KOPT-K1 (cell line): ENCODE measurements at regions not wholly inside any gene's neighbourhood (a gene's known extent, or its start where the extent isn't known, plus 50 kb on each side); places are given as distances from the start of the nearest gene placed in this dataset.

Source experiments
- H3K27ac ChIP-seq: fragments of 200-600 bp; sonication (generic); 2 replicates; pipeline ENCODE4 v1.5.1; 2016; ENCODE audit warnings: antibody characterized with exemption, mild to moderate bottlenecking, low read depth, low read length; ENCODE audit not compliant: poor library complexity, severe bottlenecking
- H3K36me3 ChIP-seq: fragments of 200-600 bp; sonication (generic); 2 replicates; pipeline ENCODE4 v1.5.1; 2017; ENCODE audit warnings: antibody characterized with exemption, mild to moderate bottlenecking, low read length, moderate library complexity; ENCODE audit not compliant: insufficient read depth
- H3K9me3 ChIP-seq: fragments of 200-600 bp; sonication (generic); 2 replicates; pipeline ENCODE4 v1.5.1; 2017; ENCODE audit warnings: antibody characterized with exemption, low read length, mild to moderate bottlenecking; ENCODE audit not compliant: insufficient read depth, poor library complexity, severe bottlenecking

DNA sequence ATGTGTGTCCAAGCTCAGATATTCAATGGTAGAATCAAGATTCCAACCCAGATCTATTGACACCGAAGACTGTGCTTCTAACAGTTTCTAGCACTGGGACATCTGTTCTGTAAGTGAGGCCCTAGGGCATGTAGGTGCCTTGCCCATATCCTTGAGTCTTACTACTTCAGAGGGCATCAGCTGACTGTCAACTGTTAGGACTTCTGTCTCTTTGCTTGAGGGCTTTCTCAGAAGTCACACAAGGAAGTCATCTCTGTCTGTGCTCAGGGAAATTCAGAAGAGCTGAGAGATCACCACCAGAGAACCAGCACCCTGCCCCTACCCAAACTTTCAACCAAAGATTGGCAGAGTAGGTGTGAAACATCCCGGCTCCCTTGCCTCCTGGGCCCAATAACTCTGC lies 403.6 kb upstream of the PROK2 start:
- H3K9me3 ChIP-seq, result no peaks in the 10 kb centered on the region
- no peaks in the 10 kb centered on the region for H3K36me3 ChIP-seq
- no peak overlapping the region for H3K27ac ChIP-seq

DNA sequence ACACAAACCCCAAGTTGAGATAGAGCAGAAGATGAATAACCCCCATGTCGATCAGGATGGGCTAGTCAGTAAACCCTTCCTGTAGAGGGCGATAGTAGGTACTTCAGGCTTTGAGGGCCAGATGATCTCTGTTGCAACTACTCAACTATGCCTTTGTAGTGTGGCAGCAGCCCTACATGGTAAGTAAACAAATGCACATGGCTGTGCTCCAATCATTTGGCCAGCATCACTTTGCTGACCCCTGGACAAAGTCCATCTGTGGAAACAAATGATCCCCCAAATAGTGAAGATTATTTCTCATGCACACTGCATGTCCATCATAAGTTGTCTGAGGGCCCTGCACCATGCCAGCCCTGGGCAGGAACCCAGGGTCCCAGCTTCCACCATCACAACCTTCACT lies 402.2 kb upstream of the PROK2 start:
- Histone ChIP-seq H3K27ac (no peak overlapping the region), H3K36me3 (no peaks in the 10 kb centered on the region), H3K9me3 (no peaks in the 10 kb centered on the region)

DNA sequence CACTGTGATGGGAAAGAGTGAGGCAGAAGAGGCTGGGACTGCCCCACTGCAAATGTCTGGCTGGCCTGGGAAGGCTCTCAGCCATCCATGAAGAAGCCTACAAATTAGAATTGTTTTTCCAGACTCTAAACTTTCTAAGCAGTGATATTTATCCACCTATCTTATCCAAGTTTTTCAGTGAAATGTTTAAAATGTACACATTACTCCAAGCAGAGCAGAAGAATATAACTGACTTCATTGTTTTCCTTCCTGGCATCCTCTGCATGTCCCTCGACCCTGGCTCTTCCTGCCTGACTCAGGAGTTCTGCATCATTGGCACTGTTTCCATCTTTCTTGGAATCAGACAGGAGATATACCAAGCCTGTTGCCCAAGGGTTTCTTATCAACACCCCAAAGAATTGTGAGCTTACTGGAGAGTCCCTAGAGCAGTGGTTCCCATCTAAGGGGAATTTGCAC lies 401.5 kb upstream of the PROK2 start:
- no peaks in the 10 kb centered on the region for H3K9me3 ChIP-seq
- H3K27ac ChIP-seq, result no peak overlapping the region
- H3K36me3 ChIP-seq, result no peaks in the 10 kb centered on the region

DNA sequence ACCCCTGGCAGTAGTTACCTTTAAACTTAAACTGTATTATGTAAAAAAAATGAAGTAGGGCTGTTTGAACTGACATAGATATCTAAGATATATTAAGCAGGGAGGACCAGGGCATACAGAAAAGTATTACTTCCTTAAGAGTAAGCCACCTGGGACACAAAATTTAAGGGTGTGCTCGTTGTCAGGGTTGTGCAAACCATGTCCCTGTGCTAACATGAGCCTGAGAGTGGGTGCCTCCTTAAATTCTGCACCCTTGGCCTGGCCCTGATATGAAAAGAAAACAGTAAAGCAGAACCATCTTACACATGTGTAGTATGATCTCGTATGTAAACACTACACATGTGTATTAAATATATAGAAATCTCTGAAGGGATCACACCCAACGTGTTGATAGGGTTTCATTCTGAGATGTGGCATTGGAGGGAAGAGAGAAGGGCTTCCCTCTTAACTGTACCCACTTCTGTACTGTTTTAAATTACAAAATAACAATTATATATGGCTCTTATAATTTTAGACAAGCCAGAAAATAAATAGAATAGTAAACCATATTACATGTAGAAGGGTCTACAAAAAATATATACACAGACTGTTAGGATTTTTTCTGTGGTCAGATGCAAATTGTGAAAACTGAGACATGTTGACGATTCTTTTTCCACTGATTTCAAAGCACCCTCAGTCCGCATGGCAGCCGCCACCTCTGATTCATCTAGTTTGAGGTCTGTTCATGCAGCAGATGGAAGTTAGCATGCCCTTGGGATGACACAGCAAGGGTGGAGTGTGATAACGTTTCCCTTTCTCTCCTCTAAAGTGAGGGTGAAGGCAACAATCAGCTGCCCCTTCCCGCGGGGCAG lies 400.8 kb upstream of the PROK2 start:
- Histone ChIP-seq H3K27ac (no peak overlapping the region), H3K36me3 (no peaks in the 10 kb centered on the region), H3K9me3 (no peaks in the 10 kb centered on the region)

DNA sequence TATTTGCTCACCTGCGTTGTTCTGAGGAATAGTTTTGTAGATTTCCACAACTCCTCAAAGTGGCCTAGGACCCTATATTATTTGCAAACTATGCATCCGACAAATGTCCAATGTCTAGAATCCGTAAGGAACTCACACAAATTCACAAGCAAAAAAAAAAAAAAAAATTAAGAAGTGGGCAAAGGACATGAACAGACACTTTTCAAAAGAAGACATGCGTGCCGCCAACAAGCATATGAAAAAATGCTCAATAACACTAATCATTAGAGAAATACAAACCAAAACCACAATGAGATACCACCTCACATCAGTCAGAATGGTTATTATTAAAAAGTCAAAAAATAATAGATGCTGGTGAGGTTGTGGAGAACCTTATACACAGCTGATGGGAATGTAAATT lies 398.5 kb upstream of the PROK2 start:
- H3K36me3 ChIP-seq, result no peaks in the 10 kb centered on the region
- H3K9me3 ChIP-seq, result no peaks in the 10 kb centered on the region
- H3K27ac ChIP-seq, result no peak overlapping the region

DNA sequence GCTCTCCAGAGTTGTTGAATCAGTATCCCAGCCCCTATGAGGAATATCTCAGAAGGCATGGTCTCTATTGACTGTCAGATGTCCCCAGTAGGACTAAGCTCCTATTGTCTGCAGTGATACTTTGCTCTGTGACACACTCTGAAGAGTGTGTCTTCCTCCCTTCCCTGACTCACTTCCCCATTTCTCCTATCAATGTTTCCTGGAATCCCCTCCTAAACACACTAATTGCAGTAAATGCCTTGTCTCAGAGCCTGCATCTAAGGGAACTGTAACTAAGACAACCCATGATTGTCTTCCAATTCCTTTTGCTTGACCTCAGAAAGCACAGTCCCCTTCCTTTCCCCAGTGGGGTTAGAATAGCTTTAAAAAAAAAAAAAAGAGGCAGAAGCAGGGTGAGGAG lies 397.3 kb upstream of the PROK2 start:
- Histone ChIP-seq H3K36me3 (no peaks in the 10 kb centered on the region), H3K27ac (no peak overlapping the region), H3K9me3 (no peaks in the 10 kb centered on the region)

DNA sequence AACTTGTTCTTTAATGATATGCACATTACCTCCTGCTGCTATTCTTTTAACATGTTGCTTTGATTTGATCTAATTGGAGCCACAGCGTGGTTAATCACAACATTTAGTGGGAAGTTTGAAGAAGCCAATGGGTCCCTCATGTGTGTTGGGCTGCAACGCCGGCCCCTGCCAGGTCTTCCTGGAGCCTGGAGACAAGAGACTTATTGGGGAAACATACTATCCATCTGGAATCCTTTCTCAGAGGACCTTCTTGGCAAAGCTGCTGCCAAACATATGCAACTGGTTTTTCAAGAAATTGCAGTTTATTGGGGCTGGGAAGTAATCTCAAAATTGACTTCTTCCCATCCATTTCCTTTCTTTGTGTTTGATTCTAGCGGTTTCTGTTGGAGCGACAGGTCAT lies 396.3 kb upstream of the PROK2 start:
- no peak overlapping the region for H3K27ac ChIP-seq
- no peaks in the 10 kb centered on the region for H3K36me3 ChIP-seq
- H3K9me3 ChIP-seq, result no peaks in the 10 kb centered on the region

DNA sequence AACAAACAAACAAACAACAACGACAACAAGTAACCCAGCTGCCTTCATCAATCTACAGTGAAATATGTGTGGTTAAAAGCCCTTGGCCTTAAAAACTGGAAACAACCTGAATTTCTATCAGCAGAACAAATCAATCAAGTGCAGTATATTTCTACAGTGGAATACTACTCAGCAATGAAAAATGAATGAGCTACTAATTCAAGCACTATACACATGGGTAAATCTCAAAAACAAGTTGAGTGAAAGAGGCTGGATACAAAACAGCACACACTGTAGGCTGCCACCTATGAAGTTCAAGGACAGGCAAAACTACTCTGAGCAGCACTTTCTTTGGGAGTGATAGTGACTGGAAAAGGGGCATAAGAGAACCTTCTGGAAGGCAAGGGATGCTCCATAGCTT lies 395.5 kb upstream of the PROK2 start:
- Histone ChIP-seq H3K36me3 (no peaks in the 10 kb centered on the region), H3K9me3 (no peaks in the 10 kb centered on the region), H3K27ac (no peak overlapping the region)

DNA sequence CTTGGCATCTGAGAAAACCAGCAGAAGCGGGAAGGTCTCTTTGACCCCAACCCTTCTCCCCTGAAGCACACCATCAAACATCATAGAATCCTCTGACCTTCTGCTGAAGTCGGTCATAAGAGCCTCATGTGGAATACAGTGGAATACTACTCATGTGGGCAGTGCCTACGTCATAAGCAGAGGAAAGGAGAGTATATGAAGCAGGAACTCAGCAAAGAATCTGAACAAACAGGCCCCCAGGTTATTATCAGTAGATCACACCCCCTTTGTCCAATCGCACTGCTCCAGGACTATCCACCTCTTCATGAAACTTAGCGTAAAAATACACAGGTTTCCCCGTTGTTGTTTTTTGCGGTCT lies 394.1 kb upstream of the PROK2 start:
- Histone ChIP-seq H3K9me3 (no peaks in the 10 kb centered on the region), H3K27ac (no peak overlapping the region), H3K36me3 (no peaks in the 10 kb centered on the region)

DNA sequence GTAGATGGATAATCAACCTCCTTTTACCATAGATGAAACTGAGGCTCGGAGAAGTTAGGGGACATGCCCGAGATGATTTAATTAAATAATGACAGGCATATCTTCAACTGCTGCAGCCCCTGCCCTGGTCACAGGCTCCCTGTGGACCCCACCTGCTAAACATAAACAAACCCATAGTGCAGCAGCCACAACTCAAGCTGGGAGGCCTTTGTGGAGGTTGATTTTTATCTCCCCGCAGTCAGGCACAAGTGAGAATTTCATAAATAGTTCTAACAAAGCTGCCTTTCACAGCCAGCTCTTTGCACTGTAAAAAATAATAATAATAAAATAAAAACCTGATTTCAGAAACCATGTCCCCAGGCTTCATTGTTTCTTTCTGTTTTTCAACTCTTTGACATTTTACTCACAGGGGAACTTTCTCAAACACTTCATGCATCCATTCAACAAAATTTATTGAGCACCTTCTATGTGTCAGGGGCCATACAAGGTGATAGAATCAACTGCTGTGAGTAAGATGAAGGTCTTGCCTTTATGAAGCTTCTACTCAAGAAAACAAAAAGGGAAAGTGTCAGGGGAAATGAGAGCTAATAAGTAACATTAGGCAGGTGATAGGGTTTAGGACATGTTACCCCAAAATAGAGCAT lies 393.6 kb upstream of the PROK2 start:
- Histone ChIP-seq H3K9me3 (no peaks in the 10 kb centered on the region), H3K36me3 (no peaks in the 10 kb centered on the region), H3K27ac (no peak overlapping the region)

DNA sequence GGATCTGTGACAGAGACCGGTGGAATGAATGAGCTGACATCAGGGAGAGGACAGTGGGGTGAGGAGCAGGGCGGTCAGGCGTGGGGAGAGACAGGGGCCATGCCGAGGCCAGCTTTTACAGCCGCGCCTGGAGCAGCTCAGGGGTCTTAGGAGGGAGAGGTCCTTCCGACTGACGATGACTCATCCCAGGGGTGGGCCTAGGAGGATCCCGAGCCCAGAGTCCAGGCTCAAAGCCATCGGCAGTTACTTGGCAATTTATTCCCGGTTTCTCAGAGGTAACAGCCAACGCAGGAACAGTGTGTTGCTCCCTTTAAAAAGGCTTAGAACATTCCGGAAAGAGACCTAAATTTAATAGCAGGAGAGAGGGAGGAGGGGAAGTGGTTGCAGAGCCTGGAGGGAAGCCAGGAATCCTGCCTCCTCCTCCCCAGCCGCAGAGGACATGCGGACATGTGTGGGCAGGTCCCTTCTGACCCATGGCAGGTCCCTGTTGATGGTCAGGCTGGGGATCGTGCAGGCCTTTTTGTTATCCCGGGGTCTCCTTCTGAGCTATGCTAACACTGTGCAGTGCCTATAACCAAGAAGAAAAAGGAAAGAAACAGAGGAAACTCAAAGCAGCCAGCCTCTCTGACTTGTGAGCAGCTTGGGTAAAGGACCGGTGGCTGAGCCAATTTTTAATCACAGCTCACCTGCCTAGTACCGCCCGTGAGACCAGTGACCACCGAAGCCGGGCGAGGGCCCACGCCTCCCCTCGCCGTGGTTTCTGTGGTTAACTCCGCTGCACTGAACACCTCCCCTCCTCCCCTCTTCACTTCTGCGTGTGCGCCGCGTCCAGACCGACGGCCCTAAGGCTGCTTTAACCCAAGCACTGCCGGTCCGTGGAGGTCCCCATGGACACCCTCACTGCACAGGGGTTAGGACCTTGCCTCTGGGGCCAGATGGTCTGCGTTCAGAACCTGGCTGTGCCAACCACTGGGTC lies 392.4 kb upstream of the PROK2 start:
- no peaks in the 10 kb centered on the region for H3K9me3 ChIP-seq
- no peak overlapping the region for H3K27ac ChIP-seq
- no peaks in the 10 kb centered on the region for H3K36me3 ChIP-seq

DNA sequence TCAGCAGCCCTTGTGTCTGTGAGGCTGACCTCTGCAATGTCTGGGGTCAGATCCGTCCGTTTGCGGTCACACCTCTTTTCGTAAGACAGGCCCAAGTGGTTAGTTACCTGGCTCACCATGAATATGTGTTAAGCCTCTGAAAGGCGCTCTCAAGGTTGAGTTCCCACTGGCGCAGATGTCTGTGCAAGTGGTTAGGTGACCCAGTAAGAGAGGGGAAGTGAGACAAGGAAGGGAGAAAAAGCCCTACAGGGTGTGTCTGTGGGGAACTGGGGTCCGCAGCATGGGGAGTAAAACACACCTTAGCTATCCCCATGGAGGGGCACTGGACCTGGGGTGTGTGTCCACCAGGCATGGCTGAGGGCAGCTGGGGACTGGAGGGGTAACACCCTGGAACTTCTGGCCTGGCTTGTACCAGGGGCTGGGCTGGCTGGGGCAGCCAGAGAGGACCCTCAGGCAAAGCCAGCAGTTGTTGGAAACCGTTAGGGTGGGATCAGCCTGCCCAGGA lies 391.6 kb upstream of the PROK2 start:
- H3K36me3 ChIP-seq, result no peaks in the 10 kb centered on the region
- H3K9me3 ChIP-seq, result no peaks in the 10 kb centered on the region
- no peak overlapping the region for H3K27ac ChIP-seq

DNA sequence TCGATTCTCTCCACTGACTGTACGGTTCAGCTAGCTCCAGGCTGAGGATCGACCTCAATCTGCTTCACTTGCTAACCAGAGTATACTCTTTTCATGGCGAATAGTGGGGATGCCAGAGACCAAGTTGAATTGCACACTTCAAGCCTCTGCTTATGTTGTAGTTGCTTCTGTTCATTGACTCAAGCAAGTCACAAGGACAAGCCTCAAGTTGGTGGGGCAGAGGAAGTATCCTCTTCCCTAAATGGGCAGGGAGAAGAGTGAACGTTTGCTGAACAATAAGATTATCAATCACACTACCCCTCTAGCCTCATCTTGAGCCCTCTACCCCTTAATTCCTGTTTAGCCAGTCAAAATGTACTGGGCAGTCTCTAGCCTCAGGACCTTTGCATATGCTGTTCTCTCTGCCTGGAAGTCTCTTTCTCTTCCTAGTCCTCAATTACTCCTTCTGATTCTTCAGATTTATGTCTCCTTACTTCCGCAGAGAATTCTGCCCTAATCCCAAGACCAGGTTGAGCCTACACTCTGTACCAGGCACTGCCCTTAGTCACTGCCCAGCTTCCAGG lies 390.4 kb upstream of the PROK2 start:
- Histone ChIP-seq H3K36me3 (no peaks in the 10 kb centered on the region), H3K27ac (no peak overlapping the region), H3K9me3 (no peaks in the 10 kb centered on the region)

DNA sequence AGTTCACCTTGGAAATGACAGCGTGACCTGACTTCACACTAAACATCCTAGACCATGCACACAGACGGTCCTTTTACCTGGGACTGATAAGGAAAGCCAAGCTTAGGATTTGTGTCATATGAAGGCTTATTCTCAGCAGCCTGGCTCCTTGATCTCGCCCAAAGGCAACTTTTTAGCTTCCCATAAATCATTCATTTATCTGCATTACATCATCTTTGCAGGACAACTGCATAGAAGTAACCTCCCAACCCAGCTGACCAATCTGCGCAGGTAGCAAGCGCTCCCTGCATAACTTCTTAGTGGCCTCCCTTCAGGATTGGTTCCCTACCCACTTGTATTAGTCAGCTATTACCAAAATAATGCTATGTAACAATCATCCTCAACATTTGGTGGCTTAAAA lies 389.9 kb upstream of the PROK2 start:
- Histone ChIP-seq H3K27ac (no peak overlapping the region), H3K36me3 (no peaks in the 10 kb centered on the region), H3K9me3 (no peaks in the 10 kb centered on the region)

DNA sequence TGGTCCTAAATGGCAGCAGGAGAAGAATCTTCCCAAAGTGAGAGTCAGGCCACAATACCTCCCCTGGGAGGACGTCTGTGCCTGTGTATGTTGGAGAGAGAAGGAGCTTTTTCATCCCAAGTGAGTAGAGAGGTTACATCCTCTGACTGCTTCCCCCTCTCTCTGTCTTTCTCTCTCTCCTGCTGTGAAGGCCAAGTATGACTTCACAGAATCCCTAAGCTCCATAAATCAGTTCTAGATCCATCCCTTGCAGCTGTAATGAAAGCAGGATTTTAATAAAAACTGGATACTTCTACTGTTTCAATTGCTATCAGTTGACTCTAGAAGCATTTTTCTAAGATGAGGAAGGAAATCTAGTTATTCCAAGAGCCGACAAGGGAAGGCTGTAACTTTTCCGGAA lies 389.1 kb upstream of the PROK2 start:
- H3K9me3 ChIP-seq, result no peaks in the 10 kb centered on the region
- H3K36me3 ChIP-seq, result no peaks in the 10 kb centered on the region
- no peak overlapping the region for H3K27ac ChIP-seq
